Calu3 (cell line): ENCODE measurements at regions not wholly inside any gene's neighbourhood (a gene's known extent, or its start where the extent isn't known, plus 50 kb on each side); places are given as distances from the start of the nearest gene placed in this dataset.

Source experiments
- BruUV-seq: library from RNA; stranded (reverse); fragments of 400-500 nt; replicated peaks from 2 replicates; lab custom pipeline; 2021; lab: Mats Ljungman, UMichigan
- CTCF ChIA-PET: fragments of 300-600 bp; sonication (Branson Sonifier 250); formaldehyde crosslinking; loops from one replicate; lab custom pipeline; 2022; ENCODE audit warnings: antibody characterized with exemption; lab: Charles Lee
- DNase-seq: peaks from one replicate; pipeline ENCODE4 v3.0.0; 2022
- H3K27ac Mint-ChIP-seq: one replicate; pipeline ENCODE4 v1.8.0; 2022; ENCODE audit warnings: mixed read lengths; ENCODE audit not compliant: unreplicated experiment
- H3K27me3 Mint-ChIP-seq: one replicate; pipeline ENCODE4 v1.8.0; 2022; ENCODE audit warnings: mixed read lengths; ENCODE audit not compliant: unreplicated experiment
- H3K36me3 Mint-ChIP-seq: one replicate; pipeline ENCODE4 v1.8.0; 2022; ENCODE audit warnings: mild to moderate bottlenecking, moderate library complexity, mixed read lengths; ENCODE audit not compliant: insufficient read depth, unreplicated experiment
- H3K4me1 Mint-ChIP-seq: one replicate; pipeline ENCODE4 v1.8.0; 2022; ENCODE audit warnings: mild to moderate bottlenecking, low read depth, mixed read lengths; ENCODE audit not compliant: unreplicated experiment
- H3K4me3 Mint-ChIP-seq: one replicate; pipeline ENCODE4 v1.8.0; 2022; ENCODE audit warnings: mild to moderate bottlenecking, low read depth, moderate library complexity, mixed read lengths; ENCODE audit not compliant: unreplicated experiment
- H3K9me3 Mint-ChIP-seq: one replicate; pipeline ENCODE4 v1.8.0; 2022; ENCODE audit warnings: low read depth, mixed read lengths; ENCODE audit not compliant: unreplicated experiment
- intact Hi-C: fragments of 100-400 bp; cut with micrococcal nuclease; formaldehyde crosslinking; loops from one replicate; pipeline ENCODE4 v1.10.0; 2022; ENCODE audit not compliant: unreplicated experiment
- TF ChIP-seq, protein P1 (sequence below): fragments of 200-600 bp; IDR thresholded peaks from one replicate; pipeline ENCODE4 v1.8.0; 2022; ENCODE audit warnings: antibody characterized with exemption; ENCODE audit not compliant: unreplicated experiment

DNA sequence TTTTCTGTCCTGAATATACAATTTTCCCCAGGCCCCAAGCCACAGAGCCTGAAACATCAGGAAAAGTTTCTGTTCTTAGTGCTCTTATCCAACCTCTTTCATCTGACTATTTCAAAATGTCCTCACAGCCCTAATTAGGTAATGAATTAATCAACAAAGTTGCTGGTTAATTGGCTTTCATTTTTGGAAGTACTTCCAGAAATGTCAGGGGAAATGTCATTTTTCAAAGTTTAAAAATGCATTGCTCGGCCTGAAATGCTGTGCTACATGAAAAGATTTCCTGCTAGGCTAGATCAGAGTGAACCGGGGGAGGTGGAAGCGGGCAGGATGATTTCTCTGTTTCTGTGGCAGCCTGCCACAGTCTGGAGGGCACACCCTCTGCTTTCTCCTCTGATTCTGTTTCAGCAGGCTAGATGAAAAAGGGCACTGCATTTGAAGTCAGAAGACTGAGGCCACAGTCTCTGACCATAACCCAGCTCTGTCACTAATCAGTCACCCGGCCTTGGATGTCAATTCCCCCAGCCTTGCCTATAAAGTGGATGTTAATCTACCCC, 55.9 kb upstream of the BARX1 start:
- Mint-ChIP-seq H3K36me3 (no peaks in the 10 kb centered on the region), H3K4me1 (no peaks in the 10 kb centered on the region), H3K4me3 (no peak overlapping the region), H3K27ac (no peak overlapping the region), H3K27me3 (peaks cover 45% of the 10 kb centered on the region), H3K9me3 (no peaks in the 10 kb centered on the region)
- CTCF ChIA-PET, result no interaction called here
- TF ChIP-seq, protein P1, sequence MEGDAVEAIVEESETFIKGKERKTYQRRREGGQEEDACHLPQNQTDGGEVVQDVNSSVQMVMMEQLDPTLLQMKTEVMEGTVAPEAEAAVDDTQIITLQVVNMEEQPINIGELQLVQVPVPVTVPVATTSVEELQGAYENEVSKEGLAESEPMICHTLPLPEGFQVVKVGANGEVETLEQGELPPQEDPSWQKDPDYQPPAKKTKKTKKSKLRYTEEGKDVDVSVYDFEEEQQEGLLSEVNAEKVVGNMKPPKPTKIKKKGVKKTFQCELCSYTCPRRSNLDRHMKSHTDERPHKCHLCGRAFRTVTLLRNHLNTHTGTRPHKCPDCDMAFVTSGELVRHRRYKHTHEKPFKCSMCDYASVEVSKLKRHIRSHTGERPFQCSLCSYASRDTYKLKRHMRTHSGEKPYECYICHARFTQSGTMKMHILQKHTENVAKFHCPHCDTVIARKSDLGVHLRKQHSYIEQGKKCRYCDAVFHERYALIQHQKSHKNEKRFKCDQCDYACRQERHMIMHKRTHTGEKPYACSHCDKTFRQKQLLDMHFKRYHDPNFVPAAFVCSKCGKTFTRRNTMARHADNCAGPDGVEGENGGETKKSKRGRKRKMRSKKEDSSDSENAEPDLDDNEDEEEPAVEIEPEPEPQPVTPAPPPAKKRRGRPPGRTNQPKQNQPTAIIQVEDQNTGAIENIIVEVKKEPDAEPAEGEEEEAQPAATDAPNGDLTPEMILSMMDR, result no peak
- no TSS peak for BruUV-seq
- DNase-seq, result no peak
- intact Hi-C loops, result no loop called here

DNA sequence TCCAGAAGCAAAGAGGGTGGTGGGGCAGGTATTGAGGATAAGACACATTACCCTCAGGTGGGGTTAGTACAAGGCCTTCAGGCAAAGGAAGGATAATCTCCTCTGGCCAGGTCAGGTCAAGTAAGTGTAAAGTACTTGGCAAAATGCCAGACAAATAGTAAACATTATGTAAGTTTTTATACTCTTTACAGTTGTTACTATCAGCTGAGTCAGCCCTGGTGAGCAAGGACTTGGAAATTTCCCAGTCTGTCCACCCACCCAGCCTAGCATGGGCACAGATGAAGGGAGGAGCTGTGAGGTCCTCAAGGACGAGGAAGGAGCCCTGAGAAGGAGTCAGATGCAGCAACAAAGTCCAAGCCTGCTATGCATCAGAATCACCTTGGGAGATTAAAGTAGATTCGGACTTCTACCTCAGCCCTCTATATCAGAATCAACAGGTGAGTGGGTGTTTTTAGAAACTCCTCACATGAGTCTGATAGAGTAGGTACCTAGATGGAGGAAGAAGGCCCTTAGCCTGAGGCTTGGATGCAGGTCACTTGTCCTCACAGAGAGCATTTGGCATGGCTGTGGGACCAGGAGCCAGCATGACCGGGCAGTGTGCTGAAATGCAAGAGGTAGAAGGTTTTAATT, 50.2 kb upstream of the BARX1 start:
- Mint-ChIP-seq H3K27me3 (peaks cover 28% of the 10 kb centered on the region), H3K4me3 (no peak overlapping the region), H3K4me1 (no peaks in the 10 kb centered on the region), H3K36me3 (no peaks in the 10 kb centered on the region), H3K27ac (no peak overlapping the region), H3K9me3 (no peaks in the 10 kb centered on the region)
- DNase-seq, result no peak
- intact Hi-C loops, result no loop called here
- CTCF ChIA-PET, result interaction anchor here (1.1 kb wide), 1 partner anchor 27 kb away, joined by 4 read pairs; no protein-coding TSS in a partner anchor
- TF ChIP-seq, protein P1, result no peak
- BruUV-seq, result no TSS peak
